Uterus (tissue), 3 donors: ENCODE measurements at regions not wholly inside any gene's neighbourhood (a gene's known extent, or its start where the extent isn't known, plus 50 kb on each side); places are given as distances from the start of the nearest gene placed in this dataset.

ENCODE experiments used
- DNase-seq, 2 donors: peaks; one replicate each; pipeline ENCODE4 v3.0.0-alpha.2; 2019 to 2020
- H3K27ac ChIP-seq, 2 donors: fragments of 200-600 bp; sonication (generic); 1 replicate in 1 of 2; 2 replicates in 1 of 2; pipeline ENCODE4 v1.5.1; 2016 to 2018
- H3K27me3 ChIP-seq, 2 donors: fragments of 200-600 bp; sonication (generic); one replicate each; pipeline ENCODE4 v1.5.1; 2018 to 2019; ENCODE audit warnings: control low read depth in 1 of 2
- H3K36me3 ChIP-seq, 2 donors: fragments of 200-600 bp; sonication (generic); one replicate each; pipeline ENCODE4 v1.5.1; 2019; ENCODE audit warnings: control low read depth in 1 of 2
- H3K4me1 ChIP-seq, 2 donors: fragments of 200-600 bp; sonication (generic); one replicate each; pipeline ENCODE4 v1.5.1; 2018 to 2019; ENCODE audit warnings: control low read depth in 1 of 2
- H3K4me3 ChIP-seq, 2 donors: fragments of 200-600 bp; sonication (generic); 1 replicate in 1 of 2; 2 replicates in 1 of 2; pipeline ENCODE4 v1.5.1; 2018 to 2019; ENCODE audit warnings: mild to moderate bottlenecking in 1 of 2
- H3K9me3 ChIP-seq, 2 donors: fragments of 200-600 bp; sonication (generic); one replicate each; pipeline ENCODE4 v1.5.1; 2019; ENCODE audit warnings: control low read depth in 1 of 2
- POLR2A ChIP-seq, 2 donors: fragments of 450-650 bp; IDR thresholded peaks; one replicate each; pipeline ENCODE4 v1.6.1; 2016; ENCODE audit warnings: antibody characterized with exemption in 2 of 2, mild to moderate bottlenecking in 1 of 2, moderate library complexity in 1 of 2
- intact Hi-C: fragments of 100-400 bp; cut with DNase I; formaldehyde crosslinking; loops from one replicate; pipeline ENCODE4 v1.15.1; 2023; ENCODE audit warnings: low total_unique reads
- TF ChIP-seq, protein P1 (sequence below), 4 experiments: fragments of 200-600 bp in 2 of 4; fragments of 450-650 bp in 2 of 4; sonication (generic) in 2 of 4; IDR thresholded peaks; one replicate each; pipeline ENCODE4 v1.5.1; 2016 to 2019; ENCODE audit warnings: antibody characterized with exemption in 4 of 4, mild to moderate bottlenecking in 2 of 4, moderate library complexity in 1 of 4
- donor health status: DM: yes; HTN: yes; CAD: no.

DNA sequence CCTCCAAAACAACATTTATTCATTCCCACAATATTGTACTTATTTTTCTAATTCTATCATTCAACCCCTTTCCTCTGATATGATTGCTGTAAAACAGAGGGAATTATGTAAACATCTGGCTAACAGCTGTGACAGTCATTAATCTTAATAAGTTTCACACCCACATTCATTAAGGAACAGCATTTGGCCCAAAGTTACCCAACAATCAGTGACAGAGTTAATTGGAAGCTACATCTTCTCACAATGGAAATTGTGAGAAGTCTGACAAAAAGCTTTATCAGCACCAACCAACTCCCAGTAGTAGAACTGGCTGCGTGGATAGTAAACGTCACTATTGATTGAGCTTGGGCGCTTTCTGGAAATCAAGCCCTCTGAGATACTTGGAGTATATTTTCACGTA lies 165.8 kb upstream of the SLC24A5 start:
- no peaks in the 10 kb centered on the region for H3K4me1 ChIP-seq
- H3K27ac ChIP-seq: no peak overlapping the region
- H3K36me3 ChIP-seq: no peaks in the 10 kb centered on the region
- H3K27me3 ChIP-seq: no peaks in the 10 kb centered on the region
- H3K9me3 ChIP-seq: no peaks in the 10 kb centered on the region
- no peak for TF ChIP-seq POLR2A (IDR thresholded peaks at IDR 0.05)
- TF ChIP-seq, protein P1, sequence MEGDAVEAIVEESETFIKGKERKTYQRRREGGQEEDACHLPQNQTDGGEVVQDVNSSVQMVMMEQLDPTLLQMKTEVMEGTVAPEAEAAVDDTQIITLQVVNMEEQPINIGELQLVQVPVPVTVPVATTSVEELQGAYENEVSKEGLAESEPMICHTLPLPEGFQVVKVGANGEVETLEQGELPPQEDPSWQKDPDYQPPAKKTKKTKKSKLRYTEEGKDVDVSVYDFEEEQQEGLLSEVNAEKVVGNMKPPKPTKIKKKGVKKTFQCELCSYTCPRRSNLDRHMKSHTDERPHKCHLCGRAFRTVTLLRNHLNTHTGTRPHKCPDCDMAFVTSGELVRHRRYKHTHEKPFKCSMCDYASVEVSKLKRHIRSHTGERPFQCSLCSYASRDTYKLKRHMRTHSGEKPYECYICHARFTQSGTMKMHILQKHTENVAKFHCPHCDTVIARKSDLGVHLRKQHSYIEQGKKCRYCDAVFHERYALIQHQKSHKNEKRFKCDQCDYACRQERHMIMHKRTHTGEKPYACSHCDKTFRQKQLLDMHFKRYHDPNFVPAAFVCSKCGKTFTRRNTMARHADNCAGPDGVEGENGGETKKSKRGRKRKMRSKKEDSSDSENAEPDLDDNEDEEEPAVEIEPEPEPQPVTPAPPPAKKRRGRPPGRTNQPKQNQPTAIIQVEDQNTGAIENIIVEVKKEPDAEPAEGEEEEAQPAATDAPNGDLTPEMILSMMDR (IDR thresholded peaks at IDR 0.05): no peak
- intact Hi-C loops: no loop called here
- no peak overlapping the region for H3K4me3 ChIP-seq
- no peak for DNase-seq

DNA sequence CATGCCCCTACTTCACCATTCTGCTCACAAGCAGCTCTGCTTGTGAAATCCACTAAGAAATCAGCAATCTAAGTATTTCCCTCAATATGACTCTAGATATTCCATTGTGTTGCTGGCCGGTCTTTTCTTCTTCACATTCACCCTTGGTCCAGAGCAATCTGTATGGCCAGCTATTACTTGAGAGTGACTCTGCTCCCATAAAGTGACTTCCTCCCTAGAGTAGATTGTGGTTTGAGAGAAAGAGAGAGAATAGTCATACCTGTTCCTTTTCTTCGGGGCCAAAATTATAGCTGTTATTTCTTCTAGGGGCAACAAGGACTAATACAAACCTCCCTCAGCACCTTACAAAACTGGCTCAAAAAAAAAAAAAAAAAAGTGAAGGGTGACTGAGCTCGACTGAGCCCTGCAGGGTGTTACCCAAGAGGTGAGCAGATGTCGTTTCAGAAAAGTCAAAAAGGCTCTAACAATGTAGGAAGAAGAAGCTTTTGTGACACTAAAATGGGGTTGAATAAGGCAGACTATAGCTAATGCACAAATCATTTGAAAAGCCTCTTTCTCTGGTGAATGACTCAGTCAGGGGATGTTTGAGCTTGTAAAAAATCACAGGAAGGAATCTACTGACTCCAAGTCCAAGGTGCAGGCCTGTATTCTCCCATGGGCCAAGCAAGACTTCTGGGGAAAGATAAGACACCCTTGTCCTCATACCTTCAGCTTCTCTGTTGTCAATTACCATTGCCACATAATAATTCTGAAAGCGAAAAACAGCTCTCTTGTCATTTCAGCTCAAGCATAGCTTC lies 161.0 kb upstream of the SLC24A5 start:
- intact Hi-C loops: no loop called here
- no peaks in the 10 kb centered on the region for H3K36me3 ChIP-seq
- no peaks in the 10 kb centered on the region for H3K4me1 ChIP-seq
- DNase-seq: no peak
- TF ChIP-seq POLR2A (IDR thresholded peaks at IDR 0.05): no peak
- TF ChIP-seq, protein P1 (IDR thresholded peaks at IDR 0.05): no peak
- H3K27ac ChIP-seq: no peak overlapping the region
- H3K4me3 ChIP-seq: no peak overlapping the region
- H3K27me3 ChIP-seq: no peaks in the 10 kb centered on the region
- no peaks in the 10 kb centered on the region for H3K9me3 ChIP-seq

DNA sequence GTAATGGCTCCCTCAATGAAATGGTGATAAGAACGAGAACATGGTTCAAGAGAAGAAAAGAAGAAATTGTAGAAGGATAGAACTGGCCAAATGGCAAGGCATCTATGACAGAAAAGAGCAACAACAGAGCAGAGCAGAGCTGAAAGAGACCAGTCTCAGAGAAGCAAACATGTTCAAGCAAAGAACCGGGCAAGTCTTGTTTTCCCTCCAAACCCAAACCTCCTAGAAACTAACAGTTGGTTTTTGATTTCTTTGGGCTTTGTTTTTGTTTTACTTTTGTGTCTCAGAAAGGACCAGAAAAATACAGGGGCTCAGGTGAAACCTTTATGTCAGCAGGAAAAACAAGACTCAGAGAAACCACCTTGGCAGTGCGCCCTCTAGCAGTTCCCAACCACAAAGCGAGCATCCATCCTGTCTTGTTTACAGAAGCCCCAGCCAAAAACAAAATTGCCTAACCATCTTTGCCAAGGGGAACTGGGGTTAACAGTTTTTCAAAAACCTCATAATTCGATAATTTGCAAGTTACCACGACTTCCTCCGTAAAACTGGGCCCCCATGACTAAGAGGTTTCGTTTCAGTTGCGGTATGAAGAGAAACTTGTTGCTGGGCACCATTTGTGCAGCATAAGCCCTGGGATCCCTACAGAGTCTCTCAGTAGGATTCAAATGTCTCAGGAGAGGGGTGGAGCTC lies 159.2 kb upstream of the SLC24A5 start:
- no peak for DNase-seq
- TF ChIP-seq, protein P1 (IDR thresholded peaks at IDR 0.05): no peak
- TF ChIP-seq POLR2A (IDR thresholded peaks at IDR 0.05): no peak
- Histone ChIP-seq H3K27me3 (no peaks in the 10 kb centered on the region), H3K27ac (no peak overlapping the region), H3K36me3 (no peaks in the 10 kb centered on the region), H3K4me3 (no peak overlapping the region), H3K9me3 (no peaks in the 10 kb centered on the region), H3K4me1 (no peaks in the 10 kb centered on the region)
- intact Hi-C loops: no loop called here

DNA sequence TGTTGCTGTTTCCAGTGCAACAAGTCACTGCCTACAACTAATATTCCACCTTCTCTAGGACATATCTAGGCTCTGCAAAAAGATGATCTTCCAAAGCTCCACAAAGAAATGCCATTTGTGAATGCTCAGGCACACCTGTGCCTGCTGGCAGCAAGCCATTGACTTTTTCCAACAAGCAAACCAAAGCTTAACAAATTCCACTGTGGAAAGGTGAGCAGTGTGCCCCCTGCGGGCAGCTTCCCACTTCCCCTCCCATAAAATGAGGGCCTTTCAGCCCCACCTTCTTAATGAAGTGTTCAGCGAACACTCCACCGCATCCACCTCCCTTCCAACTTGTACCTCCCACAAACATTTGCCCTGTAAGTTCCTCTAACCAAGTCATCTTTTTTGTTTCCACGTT lies 157.5 kb upstream of the SLC24A5 start:
- Histone ChIP-seq H3K36me3 (no peaks in the 10 kb centered on the region), H3K27ac (no peak overlapping the region), H3K27me3 (no peaks in the 10 kb centered on the region), H3K9me3 (no peaks in the 10 kb centered on the region), H3K4me1 (no peaks in the 10 kb centered on the region), H3K4me3 (no peak overlapping the region)
- TF ChIP-seq POLR2A (IDR thresholded peaks at IDR 0.05): no peak
- TF ChIP-seq, protein P1 (IDR thresholded peaks at IDR 0.05): no peak
- intact Hi-C loops: no loop called here
- no peak for DNase-seq

DNA sequence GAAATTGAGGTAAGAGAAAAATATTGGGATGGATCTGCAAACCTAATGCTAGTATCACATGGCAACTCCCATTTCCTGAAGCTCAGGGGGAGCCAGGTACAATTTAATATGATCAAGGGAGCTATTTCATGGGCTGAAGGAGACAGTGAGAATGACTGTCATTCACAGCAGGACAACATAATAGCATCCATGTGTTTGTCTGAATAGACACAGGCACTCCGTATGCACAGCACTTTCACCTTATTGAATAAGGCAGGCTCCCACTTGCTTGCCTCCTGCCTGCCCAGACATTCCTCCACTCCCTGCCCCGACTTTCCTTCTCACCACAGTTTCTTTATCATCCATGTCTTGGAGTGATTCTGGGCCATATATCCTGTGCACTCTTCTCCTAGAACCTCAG lies 156.6 kb upstream of the SLC24A5 start:
- intact Hi-C loops: no loop called here
- DNase-seq: no peak
- H3K4me1 ChIP-seq: no peaks in the 10 kb centered on the region
- H3K9me3 ChIP-seq: no peaks in the 10 kb centered on the region
- TF ChIP-seq POLR2A (IDR thresholded peaks at IDR 0.05): no peak
- TF ChIP-seq, protein P1 (IDR thresholded peaks at IDR 0.05): no peak
- no peak overlapping the region for H3K4me3 ChIP-seq
- no peaks in the 10 kb centered on the region for H3K27me3 ChIP-seq
- H3K36me3 ChIP-seq: no peaks in the 10 kb centered on the region
- no peak overlapping the region for H3K27ac ChIP-seq
